ENCODE measurements at regions not wholly inside any gene's neighbourhood (a gene's known extent, or its start where the extent isn't known, plus 50 kb on each side); places are given as distances from the start of the nearest gene placed in this dataset.
"Not testable (repeated sequence)": the region's sequence is repeated elsewhere in the genome, so short reads cannot be mapped to it uniquely, and the experiment has no call there.

- DNase-seq (ENCODE audit: low read depth), result not testable (repeated sequence)
These were observed 778.1 kb downstream of the DIPK2A start for GRCh38 chr3:144749536-144750253.

- DNase-seq (ENCODE audit: low read depth), result no peak
These were observed 782.6 kb downstream of the DIPK2A start for GRCh38 chr3:144754076-144754783.

GRCh38 chr3:144756704-144757440, 785.2 kb downstream of the DIPK2A start:
- DNase-seq (ENCODE audit: low read depth), result no peak

- DNase-seq (ENCODE audit: low read depth), result no peak
These were observed 789.2 kb downstream of the DIPK2A start for GRCh38 chr3:144760831-144761230.

- no peak for DNase-seq (ENCODE audit: low read depth)
These were observed 790.5 kb downstream of the DIPK2A start for GRCh38 chr3:144762091-144762490.

GRCh38 chr3:144763878-144764454, 792.3 kb downstream of the DIPK2A start:
- no peak for DNase-seq (ENCODE audit: low read depth)

GRCh38 chr3:144770281-144770680, 798.7 kb downstream of the DIPK2A start:
- no peak for DNase-seq (ENCODE audit: low read depth)

GRCh38 chr3:144770915-144771351, 799.3 kb downstream of the DIPK2A start:
- DNase-seq (ENCODE audit: low read depth), result no peak

- peak; percentile 44 for DNase-seq (ENCODE audit: low read depth)
These were observed 799.8 kb downstream of the DIPK2A start for GRCh38 chr3:144771381-144771870.

GRCh38 chr3:144772372-144772771, 800.7 kb downstream of the DIPK2A start:
- DNase-seq (ENCODE audit: low read depth), result no peak

- no peak for DNase-seq (ENCODE audit: low read depth)
These were observed 801.7 kb downstream of the DIPK2A start for GRCh38 chr3:144773350-144773749.

GRCh38 chr3:144774897-144775296, 803.3 kb downstream of the DIPK2A start:
- DNase-seq (ENCODE audit: low read depth), result peak; percentile 41

GRCh38 chr3:144775551-144775950, 803.9 kb downstream of the DIPK2A start:
- no peak for DNase-seq (ENCODE audit: low read depth)

- no peak for DNase-seq (ENCODE audit: low read depth)
These were observed 806.3 kb downstream of the DIPK2A start for GRCh38 chr3:144777906-144778305.

- no peak for DNase-seq (ENCODE audit: low read depth)
These were observed 819.4 kb downstream of the DIPK2A start for GRCh38 chr3:144791034-144791433.

GRCh38 chr3:144801890-144802289, 830.3 kb downstream of the DIPK2A start:
- no peak for DNase-seq (ENCODE audit: low read depth)

- no peak for DNase-seq (ENCODE audit: low read depth)
These were observed 837.8 kb downstream of the DIPK2A start for GRCh38 chr3:144809380-144809779.

- DNase-seq (ENCODE audit: low read depth), result no peak
These were observed 838.5 kb downstream of the DIPK2A start for GRCh38 chr3:144810160-144810559.

- no peak for DNase-seq (ENCODE audit: low read depth)
These were observed 844.0 kb downstream of the DIPK2A start for GRCh38 chr3:144815655-144816054.

- DNase-seq (ENCODE audit: low read depth), result no peak
These were observed 844.7 kb downstream of the DIPK2A start for GRCh38 chr3:144816323-144816722.

GRCh38 chr3:144818973-144819372, 847.4 kb downstream of the DIPK2A start:
- no peak for DNase-seq (ENCODE audit: low read depth)

- not testable (repeated sequence) for DNase-seq (ENCODE audit: low read depth)
These were observed 848.6 kb downstream of the DIPK2A start for GRCh38 chr3:144820232-144820631.
